ENCODE measurements at regions not wholly inside any gene's neighbourhood (a gene's known extent, or its start where the extent isn't known, plus 50 kb on each side); places are given as distances from the start of the nearest gene placed in this dataset.
"Not testable (repeated sequence)": the region's sequence is repeated elsewhere in the genome, so short reads cannot be mapped to it uniquely, and the experiment has no call there.

- no peak for DNase-seq (ENCODE audit: low spot score)
- peaks cover 1% of the 10 kb centered on the region for H3K27me3 Mint-ChIP-seq (ENCODE audit: unreplicated experiment)
- TF ChIP-seq CTCF (IDR thresholded peaks at IDR 0.05; ENCODE audit: unreplicated experiment) = no peak
- H3K4me3 Mint-ChIP-seq (ENCODE audit: unreplicated experiment) = no peak overlapping the region
- no peaks in the 10 kb centered on the region for H3K36me3 Mint-ChIP-seq (ENCODE audit: low read depth, unreplicated experiment)
- H3K27ac Mint-ChIP-seq (ENCODE audit: unreplicated experiment) = no peak overlapping the region
- H3K9me3 Mint-ChIP-seq (ENCODE audit: unreplicated experiment) = no peaks in the 10 kb centered on the region
- H3K4me1 Mint-ChIP-seq (ENCODE audit: unreplicated experiment) = no peaks in the 10 kb centered on the region
These were observed 200.1 kb downstream of the ZC3H11B start for GRCh38 chr1:219412772-219413171.

GRCh38 chr1:219410721-219411120 is 202.2 kb downstream of the ZC3H11B start:
- not testable (repeated sequence) for H3K27me3 Mint-ChIP-seq (ENCODE audit: unreplicated experiment); H3K36me3 Mint-ChIP-seq (ENCODE audit: low read depth, unreplicated experiment); DNase-seq (ENCODE audit: low spot score); H3K4me3 Mint-ChIP-seq (ENCODE audit: unreplicated experiment); H3K9me3 Mint-ChIP-seq (ENCODE audit: unreplicated experiment); H3K4me1 Mint-ChIP-seq (ENCODE audit: unreplicated experiment); H3K27ac Mint-ChIP-seq (ENCODE audit: unreplicated experiment)

- Mint-ChIP-seq H3K4me1 (ENCODE audit: unreplicated experiment) (no peaks in the 10 kb centered on the region), H3K4me3 (ENCODE audit: unreplicated experiment) (no peak overlapping the region), H3K36me3 (ENCODE audit: low read depth, unreplicated experiment) (no peaks in the 10 kb centered on the region), H3K9me3 (ENCODE audit: unreplicated experiment) (no peaks in the 10 kb centered on the region), H3K27me3 (ENCODE audit: unreplicated experiment) (no peaks in the 10 kb centered on the region), H3K27ac (ENCODE audit: unreplicated experiment) (no peak overlapping the region)
- TF ChIP-seq CTCF (IDR thresholded peaks at IDR 0.05; ENCODE audit: unreplicated experiment) = no peak
- DNase-seq (ENCODE audit: low spot score) = no peak
These were observed 207.2 kb downstream of the ZC3H11B start for GRCh38 chr1:219405531-219406331.

- no peak for TF ChIP-seq CTCF (IDR thresholded peaks at IDR 0.05; ENCODE audit: unreplicated experiment)
- Mint-ChIP-seq H3K27ac (ENCODE audit: unreplicated experiment) (no peak overlapping the region), H3K27me3 (ENCODE audit: unreplicated experiment) (peaks cover 2% of the 10 kb centered on the region), H3K4me1 (ENCODE audit: unreplicated experiment) (no peaks in the 10 kb centered on the region), H3K36me3 (ENCODE audit: low read depth, unreplicated experiment) (no peaks in the 10 kb centered on the region), H3K9me3 (ENCODE audit: unreplicated experiment) (no peaks in the 10 kb centered on the region), H3K4me3 (ENCODE audit: unreplicated experiment) (no peak overlapping the region)
- DNase-seq (ENCODE audit: low spot score) = no peak
These were observed 208.3 kb downstream of the ZC3H11B start for GRCh38 chr1:219404629-219405028.

GRCh38 chr1:219402925-219403324 is 210.0 kb downstream of the ZC3H11B start:
- H3K4me3 Mint-ChIP-seq (ENCODE audit: unreplicated experiment) = no peak overlapping the region
- H3K4me1 Mint-ChIP-seq (ENCODE audit: unreplicated experiment) = no peaks in the 10 kb centered on the region
- peaks cover 5% of the 10 kb centered on the region for H3K27me3 Mint-ChIP-seq (ENCODE audit: unreplicated experiment)
- no peak for TF ChIP-seq CTCF (IDR thresholded peaks at IDR 0.05; ENCODE audit: unreplicated experiment)
- no peak for DNase-seq (ENCODE audit: low spot score)
- no peaks in the 10 kb centered on the region for H3K36me3 Mint-ChIP-seq (ENCODE audit: low read depth, unreplicated experiment)
- H3K9me3 Mint-ChIP-seq (ENCODE audit: unreplicated experiment) = no peaks in the 10 kb centered on the region
- no peak overlapping the region for H3K27ac Mint-ChIP-seq (ENCODE audit: unreplicated experiment)

Measured in endothelial cell (in vitro differentiated cells).